H9 (cell line): ENCODE measurements at regions not wholly inside any gene's neighbourhood (a gene's known extent, or its start where the extent isn't known, plus 50 kb on each side); places are given as distances from the start of the nearest gene placed in this dataset.

Experiments
- DNase-seq: peaks from one replicate; pipeline ENCODE4 v3.0.0-alpha.2; 2017
- H2AFZ ChIP-seq: one replicate; pipeline ENCODE4 v1.6.1; 2013; ENCODE audit warnings: mild to moderate bottlenecking, low read length, control low read depth, moderate library complexity
- H2AK5ac ChIP-seq: 2 replicates; pipeline ENCODE4 v1.6.1; 2013; ENCODE audit warnings: low read length, control low read depth, mixed read lengths; ENCODE audit not compliant: insufficient read length
- H2BK120ac ChIP-seq: one replicate; pipeline ENCODE4 v1.6.1; 2013; ENCODE audit warnings: low read depth, mild to moderate bottlenecking, low read length, control low read depth, inconsistent platforms; ENCODE audit not compliant: poor library complexity, severe bottlenecking
- H2BK12ac ChIP-seq: 2 replicates; pipeline ENCODE4 v1.6.1; 2013; ENCODE audit warnings: low read length, control low read depth, mixed read lengths, low read depth; ENCODE audit not compliant: insufficient read length
- H2BK15ac ChIP-seq: 2 replicates; pipeline ENCODE4 v1.6.1; 2013; ENCODE audit warnings: low read depth, low read length, control low read depth
- H2BK20ac ChIP-seq: one replicate; pipeline ENCODE4 v1.6.1; 2013; ENCODE audit warnings: low read depth, mild to moderate bottlenecking, low read length, control low read depth, inconsistent platforms; ENCODE audit not compliant: poor library complexity, severe bottlenecking
- H2BK5ac ChIP-seq: 2 replicates; pipeline ENCODE4 v1.6.1; 2013; ENCODE audit warnings: low read length, control low read depth, mixed read lengths; ENCODE audit not compliant: insufficient read length
- H3K14ac ChIP-seq: 2 replicates; pipeline ENCODE4 v1.6.1; 2013; ENCODE audit warnings: low read length, control low read depth; ENCODE audit not compliant: insufficient read depth
- H3K18ac ChIP-seq: 2 replicates; pipeline ENCODE4 v1.6.1; 2013; ENCODE audit warnings: low read depth, mild to moderate bottlenecking, mixed read lengths, low read length, control low read depth; ENCODE audit not compliant: insufficient read length
- H3K23ac ChIP-seq: 2 replicates; pipeline ENCODE4 v1.6.1; 2013; ENCODE audit warnings: low read length, control low read depth, mixed read lengths, low read depth; ENCODE audit not compliant: insufficient read length
- H3K23me2 ChIP-seq: 2 replicates; pipeline ENCODE4 v1.6.1; 2013; ENCODE audit warnings: low read depth, mild to moderate bottlenecking, mixed read lengths, low read length, control low read depth; ENCODE audit not compliant: insufficient read length, poor library complexity, severe bottlenecking
- H3K27ac ChIP-seq: 2 replicates; pipeline ENCODE4 v1.5.1; 2013; ENCODE audit warnings: low read length, control low read depth, mixed read lengths, low read depth; ENCODE audit not compliant: insufficient read length
- H3K27me3 ChIP-seq: 2 replicates; pipeline ENCODE4 v1.6.1; 2013; ENCODE audit warnings: low read length, control low read depth, inconsistent platforms; ENCODE audit not compliant: insufficient read depth
- H3K4ac ChIP-seq: 2 replicates; pipeline ENCODE4 v1.6.1; 2013; ENCODE audit warnings: low read depth, mild to moderate bottlenecking, control low read depth, inconsistent platforms, low read length, moderate library complexity
- H3K4me1 ChIP-seq: 2 replicates; pipeline ENCODE4 v1.6.1; 2013; ENCODE audit warnings: low read length, control low read depth, inconsistent platforms; ENCODE audit not compliant: insufficient read depth
- H3K4me2 ChIP-seq: 2 replicates; pipeline ENCODE4 v1.6.1; 2013; ENCODE audit warnings: low read length, control low read depth, mixed read lengths; ENCODE audit not compliant: insufficient read length, insufficient read depth
- H3K56ac ChIP-seq: 2 replicates; pipeline ENCODE4 v1.6.1; 2013; ENCODE audit warnings: low read depth, mild to moderate bottlenecking, mixed read lengths, low read length, control low read depth; ENCODE audit not compliant: insufficient read length
- H3K79me1 ChIP-seq: 2 replicates; pipeline ENCODE4 v1.6.1; 2013; ENCODE audit warnings: low read depth, mild to moderate bottlenecking, moderate library complexity, low read length, control low read depth, inconsistent platforms; ENCODE audit not compliant: insufficient read depth, poor library complexity, severe bottlenecking
- H3K79me2 ChIP-seq: 2 replicates; pipeline ENCODE4 v1.6.1; 2013; ENCODE audit warnings: low read length, control low read depth, inconsistent platforms; ENCODE audit not compliant: insufficient read depth
- H3K9ac ChIP-seq: 2 replicates; pipeline ENCODE4 v1.6.1; 2013; ENCODE audit warnings: low read length, control low read depth, mixed read lengths; ENCODE audit not compliant: insufficient read length; ENCODE audit errors: extremely low read depth
- H3K9me3 ChIP-seq: one replicate; pipeline ENCODE4 v1.6.1; 2013; ENCODE audit warnings: low read depth, low read length, inconsistent platforms; ENCODE audit not compliant: control insufficient read depth
- H3T11ph ChIP-seq: one replicate; pipeline ENCODE4 v1.6.1; 2013; ENCODE audit warnings: mild to moderate bottlenecking, low read length, control low read depth, inconsistent platforms
- H4K20me1 ChIP-seq: one replicate; pipeline ENCODE4 v1.6.1; 2013; ENCODE audit not compliant: control insufficient read depth, insufficient read length, insufficient read depth
- H4K5ac ChIP-seq: 2 replicates; pipeline ENCODE4 v1.6.1; 2013; ENCODE audit warnings: low read depth, mild to moderate bottlenecking, mixed read lengths, low read length, control low read depth; ENCODE audit not compliant: insufficient read length
- H4K8ac ChIP-seq: replicated peaks from 2 replicates; pipeline ENCODE4 v1.6.1; 2013; ENCODE audit warnings: low read length, control low read depth, mixed read lengths, low read depth; ENCODE audit not compliant: insufficient read length
- H4K91ac ChIP-seq: 2 replicates; pipeline ENCODE4 v1.6.1; 2013; ENCODE audit warnings: low read depth, mild to moderate bottlenecking, moderate library complexity, mixed read lengths, low read length, control low read depth; ENCODE audit not compliant: insufficient read length
- H3K27ac Mint-ChIP-seq, 3 experiments: 2 replicates in 2 of 3; 3 replicates in 1 of 3; pipeline ENCODE4 v1.8.0; 2020 to 2021; ENCODE audit warnings: mixed read lengths in 3 of 3, mild to moderate bottlenecking in 1 of 3, moderate library complexity in 1 of 3
- H3K27me3 Mint-ChIP-seq: 2 replicates; pipeline ENCODE4 v1.8.0; 2021; ENCODE audit warnings: low read depth, mild to moderate bottlenecking, moderate library complexity, mixed read lengths
- H3K36me3 Mint-ChIP-seq, 3 experiments: 2 replicates in 2 of 3; 3 replicates in 1 of 3; pipeline ENCODE4 v1.8.0; 2020 to 2021; ENCODE audit warnings: low read depth in 3 of 3, mixed read lengths in 3 of 3; ENCODE audit not compliant: insufficient read depth in 1 of 3
- H3K4me1 Mint-ChIP-seq, 2 experiments: 2 replicates each; pipeline ENCODE4 v1.8.0; 2020; ENCODE audit warnings: mixed read lengths in 2 of 2
- H3K4me3 Mint-ChIP-seq, 2 experiments: 2 replicates in 1 of 2; 3 replicates in 1 of 2; pipeline ENCODE4 v1.8.0; 2020 to 2021; ENCODE audit warnings: mild to moderate bottlenecking in 2 of 2, mixed read lengths in 2 of 2, moderate library complexity in 1 of 2
- H3K9me3 Mint-ChIP-seq, 2 experiments: 2 replicates in 1 of 2; 3 replicates in 1 of 2; pipeline ENCODE4 v1.8.0; 2020; ENCODE audit warnings: mild to moderate bottlenecking in 2 of 2, mixed read lengths in 2 of 2, moderate library complexity in 1 of 2
- CTCF ChIP-seq: fragments of 200-600 bp; sonication (generic); conservative IDR thresholded peaks from 3 replicates; pipeline ENCODE4 v1.8.0; 2021; ENCODE audit warnings: antibody characterized with exemption, mild to moderate bottlenecking
- WGBS: extraction: QIAGEN DNeasy Blood & Tissue Kit; methylation state at CpG from one replicate; pipeline ENCODE4 v1.1.7; 2013; ENCODE audit warnings: missing lambda C conversion rate, low lambda C conversion rate, mixed read lengths; ENCODE audit not compliant: insufficient read length; ENCODE audit errors: extremely low coverage; 5-methylcytosine and 5-hydroxymethylcytosine counted together

GRCh38 chr1:4045397-4046010 is 145.4 kb upstream of the C1orf174 start:
- Histone ChIP-seq H3K9me3 (no peaks in the 10 kb centered on the region), H2BK12ac (no peak overlapping the region), H3K27me3 (no peaks in the 10 kb centered on the region), H3K14ac (no peak overlapping the region; the same call in 1 of the 2 replicates), H3K27ac (no peak overlapping the region), H3K23me2 (no peaks in the 10 kb centered on the region), H4K20me1 (no peaks in the 10 kb centered on the region), H3K4me1 (peaks cover 3% of the 10 kb centered on the region), H2AFZ (no peak overlapping the region), H3K18ac (no peak overlapping the region), H4K8ac (no peak overlapping the region), H4K91ac (no peak overlapping the region), H2BK120ac (no peak overlapping the region), H3K79me2 (no peaks in the 10 kb centered on the region), H3K4ac (no peak overlapping the region), H4K5ac (no peak overlapping the region), H3K4me2 (no peak overlapping the region), H3T11ph (no peak overlapping the region), H3K56ac (no peak overlapping the region), H3K23ac (no peak overlapping the region), H2BK15ac (no peak overlapping the region), H2AK5ac (no peak overlapping the region), H3K79me1 (no peaks in the 10 kb centered on the region), H3K9ac (no peak overlapping the region), H2BK5ac (no peak overlapping the region), H2BK20ac (no peak overlapping the region)
- no peaks in the 10 kb centered on the region for H3K36me3 Mint-ChIP-seq
- H3K4me1 Mint-ChIP-seq, result peaks cover 8 to 14% of the 10 kb centered on the region in 2 experiments; a peak in 3 of 4 replicates
- no peak for TF ChIP-seq CTCF
- 0 out of 7 replicates have a peak overlapping the region, but pooled peaks of 1 of the 3 experiments have one; percentile 27 for H3K27ac Mint-ChIP-seq
- no peak for DNase-seq
- H3K4me3 Mint-ChIP-seq, result no peak overlapping the region
- H3K27me3 Mint-ChIP-seq, result peaks cover 13% of the 10 kb centered on the region
- no CpG with 5 or more reads among the region's 5 CpGs for WGBS
- peaks cover 0 to 2% of the 10 kb centered on the region in 2 experiments; a peak in 2 of 5 replicates for H3K9me3 Mint-ChIP-seq
